ENCODE measurements at regions not wholly inside any gene's neighbourhood (a gene's known extent, or its start where the extent isn't known, plus 50 kb on each side); places are given as distances from the start of the nearest gene placed in this dataset.

DNA sequence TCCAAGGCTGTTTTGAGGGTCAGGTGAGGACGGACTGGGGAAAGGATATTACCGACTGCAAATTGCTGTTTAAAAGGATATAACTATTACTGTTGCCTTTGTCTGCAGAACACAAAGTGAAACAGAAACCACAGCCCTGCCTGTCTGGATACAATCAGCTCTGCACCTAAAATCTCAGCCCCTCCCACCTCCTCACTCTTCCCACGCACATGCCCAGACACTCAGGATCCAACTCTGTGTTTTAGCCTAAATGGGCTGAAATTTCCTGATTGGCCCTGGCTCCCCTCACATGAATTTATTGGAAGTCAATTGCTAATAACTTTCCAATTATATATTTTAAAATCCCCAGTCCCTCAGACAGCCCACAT is 176.3 kb upstream of the PPP1R26 start:
- WGBS, 5 donors: 41 to 61% (median 48%) methylated on average over 3 of the region's 3 CpGs
- Histone ChIP-seq H3K27me3 (peaks cover 0 to 82% (median 20%) of the 10 kb centered on the region in 3 donors), H3K27ac (no peak overlapping the region), H3K4me3 (no peak overlapping the region), H3K4me1 (no peaks in the 10 kb centered on the region), H3K36me3 (no peaks in the 10 kb centered on the region), H3K9me3 (no peaks in the 10 kb centered on the region)
- TF ChIP-seq POLR2AphosphoS5 (IDR thresholded peaks at IDR 0.05): no peak
- no peak for TF ChIP-seq EP300 (IDR thresholded peaks at IDR 0.05)
- no peak for TF ChIP-seq POLR2A (IDR thresholded peaks at IDR 0.05)
- TF ChIP-seq, protein P1, sequence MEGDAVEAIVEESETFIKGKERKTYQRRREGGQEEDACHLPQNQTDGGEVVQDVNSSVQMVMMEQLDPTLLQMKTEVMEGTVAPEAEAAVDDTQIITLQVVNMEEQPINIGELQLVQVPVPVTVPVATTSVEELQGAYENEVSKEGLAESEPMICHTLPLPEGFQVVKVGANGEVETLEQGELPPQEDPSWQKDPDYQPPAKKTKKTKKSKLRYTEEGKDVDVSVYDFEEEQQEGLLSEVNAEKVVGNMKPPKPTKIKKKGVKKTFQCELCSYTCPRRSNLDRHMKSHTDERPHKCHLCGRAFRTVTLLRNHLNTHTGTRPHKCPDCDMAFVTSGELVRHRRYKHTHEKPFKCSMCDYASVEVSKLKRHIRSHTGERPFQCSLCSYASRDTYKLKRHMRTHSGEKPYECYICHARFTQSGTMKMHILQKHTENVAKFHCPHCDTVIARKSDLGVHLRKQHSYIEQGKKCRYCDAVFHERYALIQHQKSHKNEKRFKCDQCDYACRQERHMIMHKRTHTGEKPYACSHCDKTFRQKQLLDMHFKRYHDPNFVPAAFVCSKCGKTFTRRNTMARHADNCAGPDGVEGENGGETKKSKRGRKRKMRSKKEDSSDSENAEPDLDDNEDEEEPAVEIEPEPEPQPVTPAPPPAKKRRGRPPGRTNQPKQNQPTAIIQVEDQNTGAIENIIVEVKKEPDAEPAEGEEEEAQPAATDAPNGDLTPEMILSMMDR (IDR thresholded peaks at IDR 0.05): no peak
- no peak for DNase-seq
- intact Hi-C loops (cut with DNase I; ENCODE audit: low total_unique reads): no loop called here

DNA sequence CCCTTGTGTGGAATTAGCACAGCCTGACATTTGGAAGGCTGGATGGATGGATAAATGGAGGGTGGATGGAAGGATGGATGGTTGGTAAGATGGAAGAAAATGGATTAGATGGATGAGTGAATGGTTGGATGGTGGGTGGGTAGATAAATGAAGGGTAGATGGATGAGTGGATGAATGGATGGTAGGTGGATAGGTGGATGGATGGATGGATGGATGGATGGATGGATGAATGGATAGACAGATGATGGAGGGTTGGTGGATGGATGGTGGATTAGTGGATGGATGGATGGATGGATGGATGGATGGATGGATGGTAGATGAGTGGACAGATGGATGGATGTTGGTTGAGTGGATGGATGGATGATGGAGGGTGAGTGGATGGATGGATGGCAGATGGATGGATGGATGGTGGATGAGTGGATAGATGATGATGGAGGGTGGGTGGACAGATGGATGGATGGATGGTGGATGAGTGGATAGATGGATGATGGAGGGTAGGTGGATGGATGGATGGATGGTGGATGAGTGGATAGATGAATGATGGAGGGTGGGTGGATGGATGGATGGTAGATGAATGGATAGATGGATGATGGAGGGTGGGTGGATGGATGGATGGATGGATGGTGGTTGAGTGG is 175.6 kb upstream of the PPP1R26 start:
- peaks cover 0 to 82% (median 20%) of the 10 kb centered on the region in 3 donors for H3K27me3 ChIP-seq
- no peaks in the 10 kb centered on the region for H3K4me1 ChIP-seq
- H3K36me3 ChIP-seq: no peaks in the 10 kb centered on the region
- TF ChIP-seq POLR2A (IDR thresholded peaks at IDR 0.05): no peak
- no peaks in the 10 kb centered on the region for H3K9me3 ChIP-seq
- intact Hi-C loops (cut with DNase I; ENCODE audit: low total_unique reads): no loop called here
- DNase-seq: no peak
- H3K4me3 ChIP-seq: no peak overlapping the region
- H3K27ac ChIP-seq: no peak overlapping the region

DNA sequence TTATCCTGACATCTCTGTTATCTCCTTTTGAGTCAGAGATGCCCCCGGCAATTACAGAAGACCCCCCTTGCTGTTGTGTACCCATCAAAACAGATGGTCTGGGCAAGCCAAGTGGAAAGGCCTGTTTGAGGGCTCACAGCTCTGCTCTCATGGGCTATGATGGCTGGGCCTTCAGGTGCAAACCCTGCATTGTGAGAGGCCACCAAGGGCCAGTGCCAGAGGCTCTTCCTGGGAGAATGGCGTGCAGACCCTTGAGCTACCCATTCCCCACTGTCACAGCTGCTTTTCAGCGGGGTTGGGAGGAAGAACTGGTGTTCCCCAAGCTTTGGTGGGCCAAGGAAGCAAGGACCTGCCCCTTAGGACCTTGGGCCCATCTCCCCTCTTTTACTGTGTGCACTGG is 174.7 kb upstream of the PPP1R26 start:
- no peaks in the 10 kb centered on the region for H3K36me3 ChIP-seq
- TF ChIP-seq, protein P1 (IDR thresholded peaks at IDR 0.05): no peak
- TF ChIP-seq EP300 (IDR thresholded peaks at IDR 0.05) (no peak), POLR2AphosphoS5 (IDR thresholded peaks at IDR 0.05) (no peak), POLR2A (IDR thresholded peaks at IDR 0.05) (no peak)
- no peak overlapping the region for H3K27ac ChIP-seq
- no peaks in the 10 kb centered on the region for H3K4me1 ChIP-seq
- no peak for DNase-seq
- intact Hi-C loops (cut with DNase I; ENCODE audit: low total_unique reads): no loop called here
- no peak overlapping the region for H3K4me3 ChIP-seq
- WGBS, 5 donors: 55 to 76% (median 65%) methylated on average over 3 of the region's 3 CpGs
- peaks cover 0 to 82% (median 18%) of the 10 kb centered on the region in 3 donors for H3K27me3 ChIP-seq
- H3K9me3 ChIP-seq: no peaks in the 10 kb centered on the region

DNA sequence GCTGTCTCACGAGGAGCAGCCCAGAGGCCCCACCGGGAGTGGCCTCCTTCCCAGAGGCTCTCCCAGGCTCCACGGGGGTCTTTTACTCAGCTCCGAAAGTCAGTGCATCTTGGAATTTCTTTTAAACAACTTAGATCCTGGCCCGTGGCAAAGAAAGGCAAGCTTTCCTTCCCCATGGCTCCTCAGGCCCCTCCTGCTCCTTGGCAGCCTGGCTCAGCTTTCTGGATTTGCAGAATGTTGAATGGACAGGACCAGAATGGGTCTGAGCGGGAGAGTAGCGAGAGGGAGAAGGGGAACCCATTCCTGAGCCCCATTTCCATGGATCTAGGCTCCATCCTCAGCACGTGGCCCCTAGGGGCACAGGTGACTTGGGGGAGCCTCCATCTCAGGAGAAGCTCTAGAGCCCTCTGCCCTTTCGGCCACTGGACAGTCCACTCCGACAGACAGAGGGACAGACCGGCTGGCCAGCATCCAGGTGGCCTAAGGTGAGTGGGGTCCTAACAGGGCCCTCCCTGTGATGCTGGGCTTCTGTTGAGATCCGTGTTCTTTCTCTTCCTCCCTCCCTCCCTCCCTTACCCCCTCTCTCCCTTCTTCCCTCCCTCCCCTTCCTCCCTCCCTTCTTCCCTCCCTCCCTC is 173.9 kb upstream of the PPP1R26 start:
- no peaks in the 10 kb centered on the region for H3K9me3 ChIP-seq
- TF ChIP-seq EP300 (IDR thresholded peaks at IDR 0.05) (no peak), POLR2A (IDR thresholded peaks at IDR 0.05) (no peak), POLR2AphosphoS5 (IDR thresholded peaks at IDR 0.05) (no peak)
- TF ChIP-seq, protein P1 (IDR thresholded peaks at IDR 0.05): no peak
- H3K4me3 ChIP-seq: no peak overlapping the region
- no peak for DNase-seq
- H3K36me3 ChIP-seq: no peaks in the 10 kb centered on the region
- H3K27me3 ChIP-seq: peaks cover 0 to 79% (median 10%) of the 10 kb centered on the region in 3 donors
- intact Hi-C loops (cut with DNase I; ENCODE audit: low total_unique reads): no loop called here
- 62 to 77% (median 74%) methylated on average over 12 of the region's 12 CpGs for WGBS, 5 donors
- no peak overlapping the region for H3K27ac ChIP-seq
- no peaks in the 10 kb centered on the region for H3K4me1 ChIP-seq

DNA sequence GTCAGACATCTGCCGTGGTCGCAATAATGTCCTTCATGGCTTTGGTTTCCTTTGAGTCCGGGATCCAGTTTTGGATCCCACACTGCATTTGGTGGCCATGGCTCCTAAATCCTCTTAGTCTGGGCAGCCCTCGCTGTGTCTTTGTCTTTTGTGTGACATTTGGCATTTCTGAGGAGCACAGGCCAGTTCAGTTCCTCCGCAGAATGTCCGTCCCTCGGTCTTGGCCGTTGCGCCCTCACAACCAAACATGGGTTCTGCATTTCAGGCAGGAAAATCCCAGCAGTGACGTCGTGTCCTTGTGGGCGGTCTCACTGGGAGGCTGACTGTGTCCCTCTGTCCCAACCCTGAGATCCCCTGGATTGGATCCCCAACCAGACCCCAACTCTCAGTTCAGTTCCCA is 172.9 kb upstream of the PPP1R26 start:
- TF ChIP-seq POLR2A (IDR thresholded peaks at IDR 0.05) (no peak), POLR2AphosphoS5 (IDR thresholded peaks at IDR 0.05) (no peak), EP300 (IDR thresholded peaks at IDR 0.05) (no peak)
- TF ChIP-seq, protein P1 (IDR thresholded peaks at IDR 0.05): no peak
- Histone ChIP-seq H3K9me3 (no peaks in the 10 kb centered on the region), H3K4me3 (no peak overlapping the region), H3K27ac (no peak overlapping the region), H3K36me3 (no peaks in the 10 kb centered on the region), H3K27me3 (peaks cover 0 to 68% (median 10%) of the 10 kb centered on the region in 3 donors), H3K4me1 (no peaks in the 10 kb centered on the region)
- intact Hi-C loops (cut with DNase I; ENCODE audit: low total_unique reads): no loop called here
- no peak for DNase-seq
- WGBS, 5 donors: 78 to 84% (median 81%) methylated on average over 6 to 12 of the region's 12 CpGs

Data from stomach (tissue), 8 donors.